ENCODE measurements at regions not wholly inside any gene's neighbourhood (a gene's known extent, or its start where the extent isn't known, plus 50 kb on each side); places are given as distances from the start of the nearest gene placed in this dataset.

GRCh38 chr11:13062115-13062514 is 53.0 kb downstream of the RASSF10 start:
- Histone ChIP-seq H3K9me3 (replicated peaks) (no peaks in the 10 kb centered on the region), H3K4me1 (no peaks in the 10 kb centered on the region), H3K27ac (replicated peaks) (no peak overlapping the region), H3K36me3 (no peaks in the 10 kb centered on the region), H3K27me3 (ENCODE audit: low read depth) (peaks cover 32% of the 10 kb centered on the region), H3K4me3 (no peak overlapping the region)
- intact Hi-C loops (cut with micrococcal nuclease): no loop called here
- TF ChIP-seq CTCF (IDR thresholded peaks at IDR 0.05; ENCODE audit: borderline replicate concordance): no peak
- no peak for DNase-seq

GRCh38 chr11:13064593-13064992 is 55.5 kb downstream of the RASSF10 start:
- no peak overlapping the region for H3K4me3 ChIP-seq
- no peaks in the 10 kb centered on the region for H3K4me1 ChIP-seq
- no peak overlapping the region for H3K27ac ChIP-seq (replicated peaks)
- no peak for DNase-seq
- H3K36me3 ChIP-seq: no peaks in the 10 kb centered on the region
- intact Hi-C loops (cut with micrococcal nuclease): no loop called here
- no peaks in the 10 kb centered on the region for H3K9me3 ChIP-seq (replicated peaks)
- H3K27me3 ChIP-seq (ENCODE audit: low read depth): peaks cover 40% of the 10 kb centered on the region
- TF ChIP-seq CTCF (IDR thresholded peaks at IDR 0.05; ENCODE audit: borderline replicate concordance): no peak

GRCh38 chr11:13065200-13065787 is 56.2 kb downstream of the RASSF10 start:
- Histone ChIP-seq H3K36me3 (no peaks in the 10 kb centered on the region), H3K4me1 (no peaks in the 10 kb centered on the region), H3K9me3 (replicated peaks) (no peaks in the 10 kb centered on the region), H3K27ac (replicated peaks) (no peak overlapping the region), H3K27me3 (ENCODE audit: low read depth) (peaks cover 40% of the 10 kb centered on the region), H3K4me3 (no peak overlapping the region)
- no peak for TF ChIP-seq CTCF (IDR thresholded peaks at IDR 0.05; ENCODE audit: borderline replicate concordance)
- intact Hi-C loops (cut with micrococcal nuclease): no loop called here
- no peak for DNase-seq

GRCh38 chr11:13068211-13068610 is 59.1 kb downstream of the RASSF10 start:
- Histone ChIP-seq H3K27me3 (ENCODE audit: low read depth) (peaks cover 48% of the 10 kb centered on the region), H3K4me1 (no peaks in the 10 kb centered on the region), H3K36me3 (no peaks in the 10 kb centered on the region), H3K27ac (replicated peaks) (no peak overlapping the region), H3K9me3 (replicated peaks) (no peaks in the 10 kb centered on the region), H3K4me3 (no peak overlapping the region)
- no peak for TF ChIP-seq CTCF (IDR thresholded peaks at IDR 0.05; ENCODE audit: borderline replicate concordance)
- no peak for DNase-seq
- intact Hi-C loops (cut with micrococcal nuclease): no loop called here

- TF ChIP-seq CTCF (IDR thresholded peaks at IDR 0.05; ENCODE audit: borderline replicate concordance): no peak
- no peak for DNase-seq
Measured at GRCh38 chr11:13073119-13073981, 64.2 kb downstream of the RASSF10 start.

More at GRCh38 chr11:13073119-13073981, 64.2 kb downstream of the RASSF10 start:
- no peaks in the 10 kb centered on the region for H3K4me1 ChIP-seq
- peaks cover 41% of the 10 kb centered on the region for H3K27me3 ChIP-seq (ENCODE audit: low read depth)
- H3K9me3 ChIP-seq (replicated peaks): no peaks in the 10 kb centered on the region
- no peaks in the 10 kb centered on the region for H3K36me3 ChIP-seq
- no peak overlapping the region for H3K4me3 ChIP-seq
- intact Hi-C loops (cut with micrococcal nuclease): no loop called here
- no peak overlapping the region for H3K27ac ChIP-seq (replicated peaks)

All from left ventricle myocardium inferior (tissue), 1 donor.